HEK293 (cell line): ENCODE measurements at regions not wholly inside any gene's neighbourhood (a gene's known extent, or its start where the extent isn't known, plus 50 kb on each side); places are given as distances from the start of the nearest gene placed in this dataset.

ENCODE experiments used
- CTCF ChIA-PET: fragments of 350-600 bp; formaldehyde crosslinking; extraction: SDS; loops from one replicate; lab custom pipeline; 2021; ENCODE audit warnings: antibody characterized with exemption; lab: Yijun Ruan, JAX
- POLR2A ChIA-PET: fragments of 300-600 bp; formaldehyde crosslinking; extraction: SDS; loops from one replicate; lab custom pipeline; 2020; ENCODE audit warnings: antibody characterized with exemption, inconsistent platforms; lab: Yijun Ruan, JAX
- H3K27ac ChIP-seq: fragments of 200-500 bp; sonication (Bioruptor generic); 2 replicates; pipeline ENCODE4 v1.5.1; 2014; ENCODE audit warnings: low read depth, low read length, control low read depth, inconsistent platforms; ENCODE audit errors: extremely low read depth
- H3K36me3 ChIP-seq, 2 experiments: fragments of 200-500 bp in 1 of 2; sonication (Bioruptor generic) in 1 of 2; 1 replicate in 1 of 2; 2 replicates in 1 of 2; pipeline ENCODE4 v1.5.1; 2014 to 2017; ENCODE audit warnings: inconsistent platforms in 2 of 2, low read length in 2 of 2; ENCODE audit not compliant: control insufficient read depth in 2 of 2, insufficient read depth in 1 of 2
- H3K4me1 ChIP-seq: fragments of 200-500 bp; sonication (Bioruptor generic); 2 replicates; pipeline ENCODE4 v1.5.1; 2014; ENCODE audit warnings: mild to moderate bottlenecking, low read length, inconsistent platforms; ENCODE audit not compliant: control insufficient read depth, insufficient read depth
- H3K4me3 ChIP-seq: 2 replicates; pipeline ENCODE4 v1.5.1; 2011; ENCODE audit warnings: low read depth, mild to moderate bottlenecking, control low read depth, low read length, moderate library complexity
- H3K9me3 ChIP-seq: fragments of 200-500 bp; sonication (Bioruptor generic); 2 replicates; pipeline ENCODE4 v1.5.1; 2014; ENCODE audit warnings: low read depth, low read length, inconsistent platforms; ENCODE audit not compliant: control insufficient read depth, insufficient read depth
- FEZF1 ChIP-seq: fragments of 450-650 bp; formaldehyde crosslinking; IDR thresholded peaks from 2 replicates; pipeline ENCODE4 v1.5.1; 2016; ENCODE audit warnings: missing biosample characterization, missing genetic modification characterization
- MYNN ChIP-seq: fragments of 450-650 bp; formaldehyde crosslinking; IDR thresholded peaks from 2 replicates; pipeline ENCODE4 v1.5.1; 2016; ENCODE audit warnings: missing biosample characterization, missing genetic modification characterization, borderline replicate concordance
- PRDM1 ChIP-seq: fragments of 450-650 bp; formaldehyde crosslinking; IDR thresholded peaks from 2 replicates; pipeline ENCODE4; 2016; ENCODE audit warnings: missing biosample characterization, missing genetic modification characterization
- ZBTB17 ChIP-seq: fragments of 450-650 bp; formaldehyde crosslinking; IDR thresholded peaks from 2 replicates; pipeline ENCODE4 v1.5.1; 2016; ENCODE audit warnings: missing biosample characterization, missing genetic modification characterization
- ZFP41 ChIP-seq: fragments of 450-650 bp; formaldehyde crosslinking; IDR thresholded peaks from 2 replicates; pipeline ENCODE4 v1.5.1; 2016; ENCODE audit warnings: missing biosample characterization, missing genetic modification characterization, borderline replicate concordance
- ZNF202 ChIP-seq: fragments of 450-650 bp; formaldehyde crosslinking; IDR thresholded peaks from 2 replicates; pipeline ENCODE4 v1.5.1; 2016; ENCODE audit warnings: missing biosample characterization, missing genetic modification characterization, borderline replicate concordance
- ZNF292 ChIP-seq: fragments of 450-650 bp; formaldehyde crosslinking; IDR thresholded peaks from 2 replicates; pipeline ENCODE4 v1.5.1; 2016; ENCODE audit warnings: low read depth, missing biosample characterization, missing genetic modification characterization, borderline replicate concordance
- ZNF302 ChIP-seq: fragments of 450-650 bp; formaldehyde crosslinking; IDR thresholded peaks from 2 replicates; pipeline ENCODE4 v1.5.1; 2016; ENCODE audit warnings: missing biosample characterization, missing genetic modification characterization, low read depth
- ZNF37A ChIP-seq: fragments of 450-650 bp; IDR thresholded peaks from 2 replicates; pipeline ENCODE4 v1.5.1; 2018; ENCODE audit warnings: missing biosample characterization, missing genetic modification characterization
- ZNF416 ChIP-seq: fragments of 450-650 bp; formaldehyde crosslinking; IDR thresholded peaks from 2 replicates; pipeline ENCODE4 v1.5.1; 2016; ENCODE audit warnings: missing biosample characterization, missing genetic modification characterization
- ZNF529 ChIP-seq: fragments of 450-650 bp; formaldehyde crosslinking; IDR thresholded peaks from 2 replicates; pipeline ENCODE4 v1.5.1; 2017; ENCODE audit warnings: missing genetic modification characterization, missing biosample characterization; ENCODE audit not compliant: insufficient replicate concordance
- ZNF596 ChIP-seq: fragments of 450-650 bp; IDR thresholded peaks from 2 replicates; pipeline ENCODE4 v1.5.0; 2018; ENCODE audit warnings: missing biosample characterization, mild to moderate bottlenecking, missing genetic modification characterization, moderate library complexity
- ZNF626 ChIP-seq: fragments of 450-650 bp; sonication (Bioruptor Pico); formaldehyde crosslinking; IDR thresholded peaks from 2 replicates; pipeline ENCODE4 v1.5.1; 2018; ENCODE audit warnings: missing biosample characterization, missing genetic modification characterization, inconsistent platforms
- ZNF654 ChIP-seq: fragments of 450-650 bp; formaldehyde crosslinking; IDR thresholded peaks from 2 replicates; pipeline ENCODE4 v1.5.1; 2016; ENCODE audit warnings: low read depth, missing biosample characterization, missing genetic modification characterization
- ZNF776 ChIP-seq: fragments of 450-650 bp; formaldehyde crosslinking; IDR thresholded peaks from 2 replicates; pipeline ENCODE4 v1.5.0; 2017; ENCODE audit warnings: missing biosample characterization, missing genetic modification characterization, borderline replicate concordance
- ZSCAN23 ChIP-seq: fragments of 450-650 bp; formaldehyde crosslinking; IDR thresholded peaks from 2 replicates; pipeline ENCODE4 v1.5.1; 2016; ENCODE audit warnings: missing biosample characterization, missing genetic modification characterization
- TF ChIP-seq, protein P1 (sequence below): fragments of 450-650 bp; formaldehyde crosslinking; IDR thresholded peaks from 2 replicates; pipeline ENCODE4 v1.5.1; 2016; ENCODE audit warnings: missing biosample characterization, missing genetic modification characterization
- TF ChIP-seq, protein P2 (sequence below): fragments of 450-650 bp; formaldehyde crosslinking; IDR thresholded peaks from 2 replicates; pipeline ENCODE4 v1.5.1; 2016; ENCODE audit warnings: missing biosample characterization, missing genetic modification characterization
- TF ChIP-seq, protein P3 (sequence below): fragments of 450-650 bp; formaldehyde crosslinking; IDR thresholded peaks from 2 replicates; pipeline ENCODE4 v1.5.1; 2016; ENCODE audit warnings: missing biosample characterization, missing genetic modification characterization
- TF ChIP-seq, protein P4 (sequence below): fragments of 450-650 bp; formaldehyde crosslinking; IDR thresholded peaks from 2 replicates; pipeline ENCODE4 v1.5.1; 2016; ENCODE audit warnings: missing biosample characterization, missing genetic modification characterization

DNA sequence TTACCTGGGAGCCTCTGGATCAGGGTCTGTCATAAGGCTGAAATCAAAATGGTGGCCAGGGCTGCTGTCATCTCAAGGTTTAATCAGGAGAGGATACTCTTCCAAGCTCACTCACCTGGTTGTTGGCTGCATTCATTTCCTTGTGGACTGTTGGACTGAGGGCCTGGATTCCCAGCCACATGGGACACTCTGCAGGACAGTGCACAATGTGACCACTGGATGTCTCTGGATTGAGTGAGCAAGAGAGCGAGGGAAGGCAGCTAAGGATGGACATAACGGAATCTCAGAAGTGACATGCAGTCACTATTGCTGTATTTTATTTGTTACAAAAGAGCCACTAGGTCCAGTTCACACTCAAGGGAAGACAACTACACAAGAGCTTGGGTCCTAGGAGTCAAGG is 229.1 kb downstream of the S1PR1 start:
- no peak overlapping the region for H3K27ac ChIP-seq
- TF ChIP-seq ZFP41 (tag by site-specific recombination) (no peak), ZNF416 (no peak), FEZF1 (tag by site-specific recombination) (no peak)
- H3K4me1 ChIP-seq, result no peaks in the 10 kb centered on the region
- H3K36me3 ChIP-seq, result no peaks in the 10 kb centered on the region
- ChIA-PET POLR2A (no interaction called here), CTCF (interaction anchor here (0.8 to 3.3 kb wide), 2 partner anchors 9 to 959 kb away, joined by 4 to 16 read pairs; no protein-coding TSS in a partner anchor)
- H3K4me3 ChIP-seq, result no peak overlapping the region
- H3K9me3 ChIP-seq, result no peaks in the 10 kb centered on the region

DNA sequence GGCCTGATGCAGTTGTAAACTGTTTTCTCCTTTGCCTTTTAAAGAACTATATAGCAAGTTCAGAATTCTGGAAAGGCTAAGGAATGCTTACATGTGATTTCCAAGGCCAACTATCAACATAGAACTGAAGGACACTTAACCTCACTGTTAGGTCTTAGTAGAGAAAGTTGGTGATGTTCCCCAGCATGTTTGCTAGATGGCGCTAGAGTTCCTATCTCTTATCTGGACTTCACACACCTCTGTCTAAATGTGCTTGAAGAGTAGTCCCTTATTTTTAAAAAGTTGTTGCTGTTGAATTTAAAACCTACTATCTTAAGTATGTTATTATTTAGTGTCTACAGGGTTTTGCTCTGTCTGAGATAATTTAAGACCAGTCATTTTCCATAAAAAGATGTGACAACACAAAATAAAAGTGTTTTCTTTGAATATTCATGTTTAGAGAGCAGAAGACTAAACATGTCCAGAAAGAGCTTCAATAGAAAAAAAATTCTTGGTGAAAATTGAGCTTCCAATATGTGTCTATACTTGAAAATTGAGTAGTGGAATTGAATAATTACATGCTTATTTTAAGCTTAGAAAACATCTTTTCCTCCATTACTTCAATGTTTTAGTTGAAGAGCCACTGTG is 237.3 kb downstream of the S1PR1 start:
- no peaks in the 10 kb centered on the region for H3K36me3 ChIP-seq
- H3K4me3 ChIP-seq, result no peak overlapping the region
- CTCF ChIA-PET, result interaction anchor here (0.5 to 3.1 kb wide), 27 partner anchors 9 to 1016 kb away, joined by 3 to 35 read pairs (median 3); no protein-coding TSS in a partner anchor
- POLR2A ChIA-PET, result no interaction called here
- H3K9me3 ChIP-seq, result no peaks in the 10 kb centered on the region
- TF ChIP-seq, protein P1, sequence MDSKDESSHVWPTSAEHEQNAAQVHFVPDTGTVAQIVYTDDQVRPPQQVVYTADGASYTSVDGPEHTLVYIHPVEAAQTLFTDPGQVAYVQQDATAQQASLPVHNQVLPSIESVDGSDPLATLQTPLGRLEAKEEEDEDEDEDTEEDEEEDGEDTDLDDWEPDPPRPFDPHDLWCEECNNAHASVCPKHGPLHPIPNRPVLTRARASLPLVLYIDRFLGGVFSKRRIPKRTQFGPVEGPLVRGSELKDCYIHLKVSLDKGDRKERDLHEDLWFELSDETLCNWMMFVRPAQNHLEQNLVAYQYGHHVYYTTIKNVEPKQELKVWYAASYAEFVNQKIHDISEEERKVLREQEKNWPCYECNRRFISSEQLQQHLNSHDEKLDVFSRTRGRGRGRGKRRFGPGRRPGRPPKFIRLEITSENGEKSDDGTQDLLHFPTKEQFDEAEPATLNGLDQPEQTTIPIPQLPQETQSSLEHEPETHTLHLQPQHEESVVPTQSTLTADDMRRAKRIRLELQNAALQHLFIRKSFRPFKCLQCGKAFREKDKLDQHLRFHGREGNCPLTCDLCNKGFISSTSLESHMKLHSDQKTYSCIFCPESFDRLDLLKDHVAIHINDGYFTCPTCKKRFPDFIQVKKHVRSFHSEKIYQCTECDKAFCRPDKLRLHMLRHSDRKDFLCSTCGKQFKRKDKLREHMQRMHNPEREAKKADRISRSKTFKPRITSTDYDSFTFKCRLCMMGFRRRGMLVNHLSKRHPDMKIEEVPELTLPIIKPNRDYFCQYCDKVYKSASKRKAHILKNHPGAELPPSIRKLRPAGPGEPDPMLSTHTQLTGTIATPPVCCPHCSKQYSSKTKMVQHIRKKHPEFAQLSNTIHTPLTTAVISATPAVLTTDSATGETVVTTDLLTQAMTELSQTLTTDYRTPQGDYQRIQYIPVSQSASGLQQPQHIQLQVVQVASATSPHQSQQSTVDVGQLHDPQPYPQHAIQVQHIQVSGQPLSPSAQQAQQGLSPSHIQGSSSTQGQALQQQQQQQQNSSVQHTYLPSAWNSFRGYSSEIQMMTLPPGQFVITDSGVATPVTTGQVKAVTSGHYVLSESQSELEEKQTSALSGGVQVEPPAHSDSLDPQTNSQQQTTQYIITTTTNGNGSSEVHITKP, result no peak
- peak; percentile 28 for TF ChIP-seq ZNF654
- TF ChIP-seq, all 188 proteins: peak for 1
- Histone ChIP-seq H3K4me1 (no peaks in the 10 kb centered on the region), H3K27ac (no peak overlapping the region)

DNA sequence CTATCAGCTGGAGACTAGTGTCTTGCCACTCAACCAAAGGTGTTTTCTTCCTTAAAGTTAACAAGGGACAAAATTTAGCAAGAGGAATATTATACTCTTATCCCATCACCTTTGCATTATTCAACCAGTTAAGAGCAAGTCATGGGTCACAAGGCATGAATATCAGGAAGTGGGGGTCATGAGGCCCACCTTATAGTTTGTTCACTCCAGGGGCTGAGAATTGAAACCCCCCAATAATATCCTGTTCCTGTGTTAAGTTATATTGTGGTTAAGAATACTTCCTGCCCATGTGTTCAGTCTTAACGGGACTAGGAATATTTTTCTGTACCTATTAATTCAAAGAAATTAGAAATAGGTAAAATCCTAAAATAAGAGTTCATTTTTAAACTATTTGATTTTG is 239.7 kb downstream of the S1PR1 start:
- Histone ChIP-seq H3K9me3 (no peaks in the 10 kb centered on the region), H3K36me3 (no peaks in the 10 kb centered on the region), H3K27ac (no peak overlapping the region), H3K4me1 (no peaks in the 10 kb centered on the region), H3K4me3 (no peak overlapping the region)
- CTCF ChIA-PET, result interaction anchor here (0.6 kb wide), 1 partner anchor 188 kb away, joined by 3 read pairs; no protein-coding TSS in a partner anchor
- POLR2A ChIA-PET, result no interaction called here
- TF ChIP-seq ZNF596 (no peak), ZNF529 (tag by site-specific recombination) (no peak), ZBTB17 (no peak), ZNF37A (tag by site-specific recombination) (no peak), ZNF302 (tag by site-specific recombination) (no peak), ZFP41 (tag by site-specific recombination) (no peak), ZNF292 (tag by site-specific recombination) (no peak), ZSCAN23 (no peak), ZNF776 (tag by site-specific recombination) (no peak), ZNF626 (tag by site-specific recombination) (no peak), MYNN (no peak), PRDM1 (tag by site-specific recombination) (no peak), ZNF202 (no peak)
- TF ChIP-seq, protein P2, sequence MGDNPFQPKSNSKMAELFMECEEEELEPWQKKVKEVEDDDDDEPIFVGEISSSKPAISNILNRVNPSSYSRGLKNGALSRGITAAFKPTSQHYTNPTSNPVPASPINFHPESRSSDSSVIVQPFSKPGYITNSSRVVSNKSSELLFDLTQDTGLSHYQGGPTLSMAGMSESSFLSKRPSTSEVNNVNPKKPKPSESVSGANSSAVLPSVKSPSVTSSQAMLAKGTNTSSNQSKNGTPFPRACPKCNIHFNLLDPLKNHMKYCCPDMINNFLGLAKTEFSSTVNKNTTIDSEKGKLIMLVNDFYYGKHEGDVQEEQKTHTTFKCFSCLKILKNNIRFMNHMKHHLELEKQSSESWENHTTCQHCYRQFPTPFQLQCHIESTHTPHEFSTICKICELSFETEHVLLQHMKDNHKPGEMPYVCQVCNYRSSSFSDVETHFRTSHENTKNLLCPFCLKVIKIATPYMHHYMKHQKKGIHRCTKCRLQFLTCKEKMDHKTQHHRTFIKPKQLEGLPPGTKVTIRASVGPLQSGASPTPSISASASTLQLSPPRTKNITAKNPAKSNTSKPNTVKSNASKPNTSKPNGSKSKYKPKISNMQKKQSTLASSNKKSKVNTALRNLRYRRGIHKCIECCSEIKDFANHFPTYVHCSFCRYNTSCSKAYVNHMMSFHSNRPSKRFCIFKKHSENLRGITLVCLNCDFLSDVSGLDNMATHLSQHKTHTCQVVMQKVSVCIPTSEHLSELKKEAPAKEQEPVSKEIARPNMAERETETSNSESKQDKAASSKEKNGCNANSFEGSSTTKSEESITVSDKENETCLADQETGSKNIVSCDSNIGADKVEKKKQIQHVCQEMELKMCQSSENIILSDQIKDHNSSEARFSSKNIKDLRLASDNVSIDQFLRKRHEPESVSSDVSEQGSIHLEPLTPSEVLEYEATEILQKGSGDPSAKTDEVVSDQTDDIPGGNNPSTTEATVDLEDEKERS (tag by site-specific recombination), result no peak
- TF ChIP-seq, protein P3, sequence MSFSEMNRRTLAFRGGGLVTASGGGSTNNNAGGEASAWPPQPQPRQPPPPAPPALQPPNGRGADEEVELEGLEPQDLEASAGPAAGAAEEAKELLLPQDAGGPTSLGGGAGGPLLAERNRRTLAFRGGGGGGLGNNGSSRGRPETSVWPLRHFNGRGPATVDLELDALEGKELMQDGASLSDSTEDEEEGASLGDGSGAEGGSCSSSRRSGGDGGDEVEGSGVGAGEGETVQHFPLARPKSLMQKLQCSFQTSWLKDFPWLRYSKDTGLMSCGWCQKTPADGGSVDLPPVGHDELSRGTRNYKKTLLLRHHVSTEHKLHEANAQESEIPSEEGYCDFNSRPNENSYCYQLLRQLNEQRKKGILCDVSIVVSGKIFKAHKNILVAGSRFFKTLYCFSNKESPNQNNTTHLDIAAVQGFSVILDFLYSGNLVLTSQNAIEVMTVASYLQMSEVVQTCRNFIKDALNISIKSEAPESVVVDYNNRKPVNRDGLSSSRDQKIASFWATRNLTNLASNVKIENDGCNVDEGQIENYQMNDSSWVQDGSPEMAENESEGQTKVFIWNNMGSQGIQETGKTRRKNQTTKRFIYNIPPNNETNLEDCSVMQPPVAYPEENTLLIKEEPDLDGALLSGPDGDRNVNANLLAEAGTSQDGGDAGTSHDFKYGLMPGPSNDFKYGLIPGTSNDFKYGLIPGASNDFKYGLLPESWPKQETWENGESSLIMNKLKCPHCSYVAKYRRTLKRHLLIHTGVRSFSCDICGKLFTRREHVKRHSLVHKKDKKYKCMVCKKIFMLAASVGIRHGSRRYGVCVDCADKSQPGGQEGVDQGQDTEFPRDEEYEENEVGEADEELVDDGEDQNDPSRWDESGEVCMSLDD, result no peak
- TF ChIP-seq, protein P4, sequence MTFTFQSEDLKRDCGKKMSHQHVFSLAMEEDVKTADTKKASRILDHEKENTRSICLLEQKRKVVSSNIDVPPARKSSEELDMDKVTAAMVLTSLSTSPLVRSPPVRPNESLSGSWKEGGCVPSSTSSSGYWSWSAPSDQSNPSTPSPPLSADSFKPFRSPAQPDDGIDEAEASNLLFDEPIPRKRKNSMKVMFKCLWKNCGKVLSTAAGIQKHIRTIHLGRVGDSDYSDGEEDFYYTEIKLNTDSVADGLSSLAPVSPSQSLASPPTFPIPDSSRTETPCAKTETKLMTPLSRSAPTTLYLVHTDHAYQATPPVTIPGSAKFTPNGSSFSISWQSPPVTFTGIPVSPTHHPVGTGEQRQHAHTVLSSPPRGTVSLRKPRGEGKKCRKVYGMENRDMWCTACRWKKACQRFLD (tag by site-specific recombination), result no peak
